Ovary (tissue), 3 donors: ENCODE measurements at regions not wholly inside any gene's neighbourhood (a gene's known extent, or its start where the extent isn't known, plus 50 kb on each side); places are given as distances from the start of the nearest gene placed in this dataset.
"Not testable (repeated sequence)": the region's sequence is repeated elsewhere in the genome, so short reads cannot be mapped to it uniquely, and the experiment has no call there.

Experiments
- CTCF ChIP-seq, 3 donors: fragments of 450-650 bp in 2 of 3; fragments of 200-600 bp in 1 of 3; IDR thresholded peaks; one replicate each; pipeline versions ENCODE4 v1.5.1 to v1.8.0; 2016 to 2022; ENCODE audit warnings: antibody characterized with exemption in 3 of 3, mild to moderate bottlenecking in 1 of 3
- EP300 ChIP-seq: sonication (generic); formaldehyde crosslinking; IDR thresholded peaks from one replicate; pipeline ENCODE4 v1.6.1; 2017; ENCODE audit warnings: antibody characterized with exemption
- POLR2A ChIP-seq: fragments of 450-650 bp; IDR thresholded peaks from one replicate; pipeline ENCODE4 v1.6.1; 2017; ENCODE audit warnings: antibody characterized with exemption, mild to moderate bottlenecking, moderate library complexity
- donor health status: DM: no; HTN: no; CAD: no.

- TF ChIP-seq CTCF (IDR thresholded peaks at IDR 0.05); EP300; POLR2A: not testable (repeated sequence)
Measured at GRCh38 chr20:30533653-30534052, 723.8 kb upstream of the DEFB115 start.
